ENCODE measurements at regions not wholly inside any gene's neighbourhood (a gene's known extent, or its start where the extent isn't known, plus 50 kb on each side); places are given as distances from the start of the nearest gene placed in this dataset.

DNA sequence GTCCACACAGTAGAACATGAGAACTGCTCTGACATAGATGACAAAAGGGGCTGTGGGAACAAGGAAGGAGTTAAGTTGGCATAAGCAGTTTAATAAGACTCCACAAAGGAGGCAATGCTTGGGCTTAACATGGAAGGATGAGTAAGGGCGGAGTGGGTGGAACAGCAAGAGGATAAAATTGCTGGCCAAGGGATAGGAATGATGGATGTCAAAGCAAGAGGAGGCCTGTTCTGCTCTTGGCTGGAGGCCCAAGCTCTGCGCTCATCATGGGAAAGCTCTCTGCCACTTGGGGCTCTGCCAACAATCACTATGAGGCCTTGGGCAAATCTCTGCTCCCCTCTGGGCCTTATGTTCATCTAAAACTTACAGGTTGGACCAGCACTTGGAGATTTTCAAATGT, 98.3 kb upstream of the CAMK1G start:
- DNase-seq (ENCODE audit: low read depth in 1 of 2, low spot score in 2 of 2) = no peak
- Histone ChIP-seq H3K27me3 (replicated peaks) (no peaks in the 10 kb centered on the region), H3K27ac (no peak overlapping the region)

DNA sequence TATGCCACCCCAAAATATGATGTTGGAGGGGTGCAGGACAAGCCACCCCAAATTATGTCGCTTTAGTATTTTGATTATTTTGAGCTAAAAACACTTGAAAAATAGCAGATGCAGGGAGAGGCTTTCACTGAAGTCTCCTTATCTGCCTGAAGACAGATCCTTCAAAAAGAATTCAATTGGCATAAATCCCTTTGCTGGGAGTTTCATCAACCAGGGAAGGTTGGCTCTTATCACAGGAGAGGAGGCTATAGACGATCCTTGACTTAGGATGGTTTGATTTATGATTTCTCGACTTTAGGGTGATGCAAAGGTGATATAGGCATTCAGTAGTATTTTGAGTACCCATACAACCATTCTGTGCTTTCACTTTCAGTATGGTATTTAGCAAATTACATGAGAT, 97.8 kb upstream of the CAMK1G start:
- Histone ChIP-seq H3K9me3 (replicated peaks) (no peaks in the 10 kb centered on the region), H3K27me3 (replicated peaks) (no peaks in the 10 kb centered on the region), H3K4me1 (replicated peaks) (no peaks in the 10 kb centered on the region), H3K36me3 (no peaks in the 10 kb centered on the region), H3K27ac (no peak overlapping the region), H3K4me3 (no peak overlapping the region)
- DNase-seq (ENCODE audit: low read depth in 1 of 2, low spot score in 2 of 2) = no peak

More for the DNA sequence above, 98.3 kb upstream of the CAMK1G start:
- Histone ChIP-seq H3K4me1 (replicated peaks) (no peaks in the 10 kb centered on the region), H3K36me3 (no peaks in the 10 kb centered on the region), H3K4me3 (no peak overlapping the region), H3K9me3 (replicated peaks) (no peaks in the 10 kb centered on the region)

DNA sequence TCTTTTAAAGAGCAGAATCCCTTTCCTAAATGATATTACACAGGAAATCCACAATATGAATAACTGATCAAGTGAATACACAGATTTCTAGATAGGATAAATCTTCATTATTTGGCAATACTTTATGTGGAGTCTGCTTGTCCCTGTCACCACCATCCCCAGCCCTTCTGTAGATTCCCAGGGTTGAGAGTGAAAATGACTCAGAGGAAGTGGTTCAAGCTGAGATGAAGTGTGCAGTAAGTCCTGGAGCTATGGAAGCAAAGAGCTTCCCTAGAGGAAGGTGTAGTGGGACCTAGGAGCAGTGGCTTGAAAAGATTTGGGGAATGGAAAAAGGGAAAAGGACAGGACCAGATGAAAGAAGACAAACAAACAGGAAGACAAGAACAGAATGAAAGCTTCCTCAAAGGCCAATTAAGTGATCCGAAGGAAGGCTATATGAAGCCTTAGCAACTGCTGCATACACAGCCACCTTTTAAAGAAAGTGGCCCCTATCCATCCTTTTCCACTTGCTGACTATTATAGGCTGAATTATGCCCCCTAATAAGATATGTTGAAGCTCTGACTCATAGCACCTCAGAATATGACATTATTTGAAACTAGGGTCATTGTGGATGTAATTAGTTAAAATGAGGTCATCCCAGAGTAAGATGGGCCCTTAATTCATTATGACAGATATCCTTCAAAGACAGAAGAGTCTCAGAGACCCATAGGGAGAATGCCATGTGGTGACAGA, 96.5 kb upstream of the CAMK1G start:
- Histone ChIP-seq H3K36me3 (no peaks in the 10 kb centered on the region), H3K4me1 (replicated peaks) (no peaks in the 10 kb centered on the region), H3K27me3 (replicated peaks) (no peaks in the 10 kb centered on the region), H3K4me3 (no peak overlapping the region), H3K27ac (no peak overlapping the region), H3K9me3 (replicated peaks) (no peaks in the 10 kb centered on the region)
- DNase-seq (ENCODE audit: low read depth in 1 of 2, low spot score in 2 of 2) = no peak

DNA sequence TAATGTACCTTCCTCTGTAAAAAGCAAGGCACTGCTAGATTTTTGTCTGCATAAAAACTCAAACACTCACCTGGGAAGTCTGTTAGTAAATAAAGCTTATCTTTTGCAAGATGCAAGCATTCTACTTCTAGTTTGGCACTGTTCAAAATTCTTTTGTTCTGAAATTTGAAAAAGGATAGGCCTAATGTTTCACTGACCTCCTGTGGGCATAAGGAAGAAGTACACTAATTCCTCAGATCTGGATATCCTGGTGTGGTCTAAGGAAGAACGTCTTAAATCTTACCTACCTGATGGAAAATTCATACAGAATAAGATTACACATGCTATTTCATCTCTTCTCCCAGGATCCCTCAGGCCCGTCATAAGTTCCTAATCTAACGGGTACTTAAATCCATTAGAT, 93.5 kb upstream of the CAMK1G start:
- Histone ChIP-seq H3K27me3 (replicated peaks) (no peaks in the 10 kb centered on the region), H3K9me3 (replicated peaks) (no peaks in the 10 kb centered on the region; the same call in 1 of the 2 replicates), H3K36me3 (no peaks in the 10 kb centered on the region), H3K27ac (no peak overlapping the region), H3K4me3 (no peak overlapping the region), H3K4me1 (replicated peaks) (no peaks in the 10 kb centered on the region)
- no peak for DNase-seq (ENCODE audit: low read depth in 1 of 2, low spot score in 2 of 2)

DNA sequence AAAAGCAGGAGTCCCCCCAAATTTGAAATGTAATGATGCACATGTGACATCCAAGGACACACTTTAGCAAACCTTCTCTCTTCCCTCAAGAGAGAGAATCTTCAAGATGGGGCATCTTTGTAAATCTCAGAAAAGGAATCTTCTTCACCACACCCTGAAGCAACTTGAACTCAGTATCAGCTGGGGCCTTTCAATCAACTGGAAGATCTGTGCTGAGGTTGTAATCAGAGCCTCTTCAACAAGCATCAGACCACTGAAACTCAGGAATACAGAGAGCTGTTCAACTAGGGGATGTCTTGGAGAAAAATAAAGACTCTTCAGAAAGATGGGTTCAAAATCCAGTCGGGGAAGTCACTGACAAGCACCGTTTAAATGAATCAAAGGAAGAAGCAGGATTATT, 92.5 kb upstream of the CAMK1G start:
- Histone ChIP-seq H3K36me3 (no peaks in the 10 kb centered on the region), H3K4me1 (replicated peaks) (no peaks in the 10 kb centered on the region), H3K4me3 (no peak overlapping the region), H3K27me3 (replicated peaks) (no peaks in the 10 kb centered on the region), H3K27ac (no peak overlapping the region), H3K9me3 (replicated peaks) (no peaks in the 10 kb centered on the region; the same call in 1 of the 2 replicates)
- no peak for DNase-seq (ENCODE audit: low read depth in 1 of 2, low spot score in 2 of 2)

DNA sequence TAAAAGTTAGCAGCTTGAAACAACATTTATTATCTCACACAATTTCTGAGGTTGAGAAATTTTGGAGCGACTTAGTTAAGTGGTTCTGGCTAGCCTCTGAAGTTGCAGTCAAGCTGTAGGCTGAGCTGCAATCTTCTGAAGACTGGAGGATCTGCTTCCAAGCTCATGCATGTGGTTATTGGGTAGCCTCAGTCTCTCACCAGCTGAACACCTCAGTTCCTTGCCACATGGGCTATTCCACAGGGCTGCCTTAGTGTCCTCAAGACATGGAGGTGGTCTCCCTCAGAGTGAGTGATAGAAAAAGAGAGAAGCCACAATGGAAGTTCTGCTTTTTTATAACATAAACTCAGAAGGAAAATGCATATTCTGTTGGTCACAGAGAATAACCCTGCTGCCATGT, 92.0 kb upstream of the CAMK1G start:
- no peaks in the 10 kb centered on the region; the same call in 1 of the 2 replicates for H3K9me3 ChIP-seq (replicated peaks)

DNA sequence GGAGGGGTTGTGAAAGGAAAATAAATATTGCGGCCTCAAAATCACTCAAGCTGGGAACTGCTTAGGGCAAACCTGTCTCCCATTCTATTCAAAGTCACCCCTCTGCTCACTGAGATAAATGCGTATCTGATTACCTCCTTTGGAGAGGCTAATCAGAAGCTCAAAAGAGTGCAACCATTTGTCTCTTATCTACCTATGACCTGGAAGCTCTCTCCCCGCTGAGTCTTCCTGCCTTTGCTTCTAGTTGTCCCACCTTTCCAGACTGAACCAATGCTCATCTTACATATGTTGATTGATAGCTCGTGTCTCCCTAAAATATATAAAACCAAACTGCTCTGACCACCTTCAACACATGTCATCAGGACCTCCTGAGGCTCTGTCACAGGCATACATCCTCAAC, 91.6 kb upstream of the CAMK1G start:
- H3K4me3 ChIP-seq = no peak overlapping the region
- no peak for DNase-seq (ENCODE audit: low read depth in 1 of 2, low spot score in 2 of 2)
- H3K27ac ChIP-seq = no peak overlapping the region
- H3K27me3 ChIP-seq (replicated peaks) = no peaks in the 10 kb centered on the region
- H3K9me3 ChIP-seq (replicated peaks) = no peaks in the 10 kb centered on the region; the same call in 1 of the 2 replicates
- H3K4me1 ChIP-seq (replicated peaks) = no peaks in the 10 kb centered on the region
- H3K36me3 ChIP-seq = no peaks in the 10 kb centered on the region

More for the DNA sequence above, 92.0 kb upstream of the CAMK1G start:
- H3K27ac ChIP-seq = no peak overlapping the region
- H3K36me3 ChIP-seq = no peaks in the 10 kb centered on the region
- no peak for DNase-seq (ENCODE audit: low read depth in 1 of 2, low spot score in 2 of 2)
- no peak overlapping the region for H3K4me3 ChIP-seq
- H3K4me1 ChIP-seq (replicated peaks) = no peaks in the 10 kb centered on the region
- no peaks in the 10 kb centered on the region for H3K27me3 ChIP-seq (replicated peaks)

DNA sequence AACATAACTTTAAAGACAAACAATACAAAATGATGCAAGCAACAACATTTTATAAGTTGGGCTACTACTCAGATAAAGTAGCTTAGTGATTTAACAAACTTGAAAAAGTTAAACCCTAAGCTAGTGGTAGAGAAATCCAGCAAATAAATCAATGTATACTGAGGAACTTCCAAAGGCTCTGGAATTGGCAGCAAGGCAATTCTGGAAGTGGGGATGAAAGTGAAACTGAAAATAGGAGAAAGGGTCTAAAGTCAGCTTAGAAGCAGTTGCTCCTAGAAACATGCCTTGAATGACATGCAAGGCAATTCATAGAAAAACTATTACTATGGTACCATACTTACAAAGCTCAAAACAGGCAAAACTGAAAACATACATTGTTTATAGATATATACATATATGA, 90.0 kb upstream of the CAMK1G start:
- no peaks in the 10 kb centered on the region for H3K36me3 ChIP-seq
- no peak overlapping the region for H3K27ac ChIP-seq
- no peaks in the 10 kb centered on the region; the same call in 1 of the 2 replicates for H3K9me3 ChIP-seq (replicated peaks)
- DNase-seq (ENCODE audit: low read depth in 1 of 2, low spot score in 2 of 2) = no peak
- no peak overlapping the region for H3K4me3 ChIP-seq
- no peaks in the 10 kb centered on the region for H3K27me3 ChIP-seq (replicated peaks)
- H3K4me1 ChIP-seq (replicated peaks) = no peaks in the 10 kb centered on the region

DNA sequence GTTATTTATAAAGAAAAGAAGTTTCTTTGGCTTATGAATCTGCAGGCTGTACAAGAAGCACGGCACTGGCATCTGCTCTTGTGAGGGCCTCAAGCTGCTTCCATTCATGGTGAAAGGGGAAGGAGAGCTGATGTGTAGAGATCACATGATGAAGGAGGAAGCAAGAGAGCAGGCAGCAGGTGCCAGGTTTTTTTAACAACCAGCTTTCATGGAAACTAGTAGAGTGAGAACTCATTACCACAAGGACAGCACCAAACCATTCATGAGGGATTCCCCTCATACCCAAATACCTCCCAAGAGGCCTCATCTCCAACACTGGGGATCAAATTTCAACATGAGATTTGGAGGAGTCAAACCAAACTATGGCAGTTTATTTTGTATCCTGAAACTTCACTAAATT, 85.8 kb upstream of the CAMK1G start:
- no peaks in the 10 kb centered on the region; the same call in 1 of the 2 replicates for H3K9me3 ChIP-seq (replicated peaks)
- no peak overlapping the region for H3K27ac ChIP-seq
- H3K4me1 ChIP-seq (replicated peaks) = no peaks in the 10 kb centered on the region
- H3K4me3 ChIP-seq = no peak overlapping the region
- H3K27me3 ChIP-seq (replicated peaks) = no peaks in the 10 kb centered on the region
- no peaks in the 10 kb centered on the region for H3K36me3 ChIP-seq
- DNase-seq (ENCODE audit: low read depth in 1 of 2, low spot score in 2 of 2) = no peak

DNA sequence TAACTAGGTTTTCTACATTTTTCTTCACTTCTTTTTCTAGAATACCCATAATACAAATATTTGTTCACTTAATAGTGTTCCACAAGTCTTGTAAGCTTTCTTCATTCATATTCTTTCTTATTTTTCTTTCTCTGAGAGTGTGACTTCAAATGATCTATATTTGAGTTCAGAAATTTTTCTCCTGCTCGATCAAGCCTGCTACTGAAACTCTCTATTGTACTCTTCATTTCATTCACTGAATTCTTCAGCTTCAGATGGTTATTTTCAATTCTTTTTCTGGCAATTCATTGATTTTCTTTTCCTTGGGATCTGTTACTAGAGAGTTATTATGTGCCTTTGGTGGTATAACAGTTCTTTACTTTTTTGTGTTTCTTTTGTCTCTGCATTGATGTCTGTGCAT, 82.5 kb upstream of the CAMK1G start:
- no peak overlapping the region for H3K4me3 ChIP-seq
- H3K4me1 ChIP-seq (replicated peaks) = no peaks in the 10 kb centered on the region
- H3K27me3 ChIP-seq (replicated peaks) = no peaks in the 10 kb centered on the region
- no peak overlapping the region for H3K27ac ChIP-seq
- no peaks in the 10 kb centered on the region for H3K36me3 ChIP-seq
- DNase-seq (ENCODE audit: low read depth in 1 of 2, low spot score in 2 of 2) = no peak
- H3K9me3 ChIP-seq (replicated peaks) = no peaks in the 10 kb centered on the region

DNA sequence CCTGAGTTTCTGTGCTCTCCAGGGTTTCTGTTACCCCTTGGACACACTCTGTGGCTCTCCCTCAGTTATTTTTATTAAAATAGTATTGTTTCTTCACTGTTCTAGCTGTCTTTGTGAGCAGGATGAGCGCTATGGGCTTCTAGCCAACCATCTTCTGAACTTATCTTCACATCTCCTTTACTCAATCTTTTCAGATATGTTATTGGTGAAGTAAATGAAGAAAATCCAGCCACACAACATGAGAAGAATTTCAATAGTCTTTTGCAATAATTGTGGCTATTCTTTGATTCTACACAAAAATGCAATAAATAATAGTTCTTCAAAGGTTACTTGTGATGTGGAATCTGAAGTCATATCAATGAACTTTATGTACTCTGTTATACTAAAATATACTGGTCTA, 80.3 kb upstream of the CAMK1G start:
- Histone ChIP-seq H3K27ac (no peak overlapping the region), H3K36me3 (no peaks in the 10 kb centered on the region), H3K4me3 (no peak overlapping the region)

DNA sequence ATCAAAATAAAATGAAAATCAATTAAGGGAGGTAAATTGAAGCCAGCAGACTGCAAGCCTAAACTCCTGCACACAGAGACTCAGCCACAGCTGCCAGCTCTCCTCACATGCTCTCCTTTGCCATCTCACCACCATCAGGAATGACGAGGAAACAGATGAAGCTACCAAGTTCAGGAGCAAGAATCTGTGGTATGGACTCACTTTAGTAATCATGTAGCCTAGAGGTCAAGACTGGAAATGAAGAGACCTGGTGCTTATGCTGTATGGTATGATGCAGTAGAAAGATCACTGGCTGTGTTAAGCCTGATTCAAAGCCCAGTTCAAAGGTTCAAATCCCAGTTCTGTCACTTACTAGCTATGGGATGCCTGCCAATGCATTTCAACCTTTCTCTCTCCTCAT, 78.9 kb upstream of the CAMK1G start:
- H3K4me3 ChIP-seq = no peak overlapping the region
- no peaks in the 10 kb centered on the region for H3K36me3 ChIP-seq
- no peaks in the 10 kb centered on the region for H3K27me3 ChIP-seq (replicated peaks)
- DNase-seq (ENCODE audit: low read depth in 1 of 2, low spot score in 2 of 2) = no peak
- no peak overlapping the region for H3K27ac ChIP-seq
- no peaks in the 10 kb centered on the region for H3K9me3 ChIP-seq (replicated peaks)
- H3K4me1 ChIP-seq (replicated peaks) = no peaks in the 10 kb centered on the region

More for the DNA sequence above, 80.3 kb upstream of the CAMK1G start:
- Histone ChIP-seq H3K4me1 (replicated peaks) (no peaks in the 10 kb centered on the region), H3K27me3 (replicated peaks) (no peaks in the 10 kb centered on the region), H3K9me3 (replicated peaks) (no peaks in the 10 kb centered on the region)
- no peak for DNase-seq (ENCODE audit: low read depth in 1 of 2, low spot score in 2 of 2)

DNA sequence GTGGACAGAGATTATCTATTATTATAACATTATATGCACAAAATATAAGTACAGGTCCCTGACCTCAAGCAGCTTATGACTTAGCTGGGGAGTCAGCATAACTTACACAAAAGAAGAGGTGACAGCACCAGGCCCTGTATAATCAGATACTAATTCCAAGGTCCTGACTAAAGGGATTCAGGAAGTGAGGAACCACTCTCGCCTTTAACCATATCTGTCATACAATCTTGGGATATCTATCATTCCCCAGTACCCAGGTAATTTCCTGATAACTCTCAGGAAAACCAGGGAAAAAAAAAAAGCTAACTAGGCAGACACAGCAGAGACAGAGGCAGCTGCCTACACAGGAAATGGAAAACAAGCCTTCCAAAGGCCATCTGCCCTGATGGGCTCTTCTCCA, 78.5 kb upstream of the CAMK1G start:
- no peak overlapping the region for H3K4me3 ChIP-seq
- DNase-seq (ENCODE audit: low read depth in 1 of 2, low spot score in 2 of 2) = no peak
- H3K36me3 ChIP-seq = no peaks in the 10 kb centered on the region
- no peaks in the 10 kb centered on the region for H3K4me1 ChIP-seq (replicated peaks)
- H3K27ac ChIP-seq = no peak overlapping the region
- no peaks in the 10 kb centered on the region for H3K9me3 ChIP-seq (replicated peaks)
- no peaks in the 10 kb centered on the region for H3K27me3 ChIP-seq (replicated peaks)

DNA sequence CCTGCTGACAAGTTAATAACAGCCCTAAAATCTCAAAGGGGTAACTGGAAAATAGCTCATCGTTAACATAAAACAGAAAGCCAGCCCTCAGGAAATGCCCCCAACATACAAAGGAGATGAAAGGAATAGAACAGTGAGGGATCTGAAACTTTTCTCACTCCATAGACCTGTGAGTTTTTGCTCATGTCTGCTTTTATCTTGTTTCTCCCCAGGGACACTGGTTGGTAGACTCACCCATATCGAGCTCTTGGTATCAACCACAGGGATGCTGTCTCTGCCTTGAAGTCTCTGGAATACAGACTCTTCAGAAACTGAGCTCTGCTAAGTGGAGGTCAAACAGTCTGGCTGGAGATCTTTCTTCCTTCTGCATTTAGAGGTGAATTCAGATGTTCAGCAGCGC, 77.4 kb upstream of the CAMK1G start:
- Histone ChIP-seq H3K27me3 (replicated peaks) (no peaks in the 10 kb centered on the region), H3K4me3 (no peak overlapping the region), H3K27ac (no peak overlapping the region), H3K9me3 (replicated peaks) (no peaks in the 10 kb centered on the region), H3K4me1 (replicated peaks) (no peaks in the 10 kb centered on the region), H3K36me3 (no peaks in the 10 kb centered on the region)
- no peak for DNase-seq (ENCODE audit: low read depth in 1 of 2, low spot score in 2 of 2)

DNA sequence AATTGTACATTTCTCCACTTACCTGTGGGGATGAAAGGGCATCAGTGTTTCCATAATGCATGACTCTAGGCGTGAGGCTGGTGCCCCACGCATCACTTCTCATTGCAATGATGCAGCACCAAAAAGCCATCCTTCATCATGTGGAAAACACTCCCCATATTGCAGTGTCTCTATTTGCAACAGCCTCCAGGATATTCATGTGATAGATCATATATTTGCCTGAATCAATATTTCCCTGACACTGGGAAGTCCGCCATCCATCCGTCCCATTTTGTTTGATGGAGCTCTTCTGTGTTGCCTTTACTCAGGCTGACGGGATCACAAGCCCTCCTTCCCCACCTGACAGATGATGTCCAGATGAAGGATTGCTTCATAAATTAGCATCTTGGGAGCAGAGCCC, 74.5 kb upstream of the CAMK1G start:
- Histone ChIP-seq H3K4me1 (replicated peaks) (no peaks in the 10 kb centered on the region), H3K27ac (no peak overlapping the region), H3K36me3 (no peaks in the 10 kb centered on the region), H3K27me3 (replicated peaks) (no peaks in the 10 kb centered on the region), H3K4me3 (no peak overlapping the region), H3K9me3 (replicated peaks) (no peaks in the 10 kb centered on the region)
- no peak for DNase-seq (ENCODE audit: low read depth in 1 of 2, low spot score in 2 of 2)

Measured in SJSA1 (cell line).